GM23338 (cell line): ENCODE measurements at regions not wholly inside any gene's neighbourhood (a gene's known extent, or its start where the extent isn't known, plus 50 kb on each side); places are given as distances from the start of the nearest gene placed in this dataset.

Experiments
- ATAC-seq: fragments of 200-7000 bp; cut with Tn5 transposase; 3 replicates; pipeline ENCODE4 v1.9.1; 2020
- DNase-seq: peaks from one replicate; pipeline ENCODE4 v3.0.0-alpha.2; 2015; ENCODE audit warnings: low spot score
- H2AFZ ChIP-seq: fragments of 200-600 bp; sonication (generic); 2 replicates; pipeline ENCODE4 v1.8.0; 2016; ENCODE audit warnings: antibody characterized with exemption, mild to moderate bottlenecking, moderate library complexity
- H3F3A ChIP-seq: fragments of 200-600 bp; sonication (generic); replicated peaks from 2 replicates; pipeline ENCODE4 v1.8.0; 2017; ENCODE audit warnings: antibody characterized with exemption, mixed run types, low read depth
- H3K27ac ChIP-seq: fragments of 200-600 bp; sonication (generic); 2 replicates; pipeline ENCODE4 v1.6.1; 2016; ENCODE audit warnings: low read depth
- H3K27me3 ChIP-seq: fragments of 200-600 bp; sonication (generic); 2 replicates; pipeline ENCODE4 v1.8.0; 2016; ENCODE audit warnings: mild to moderate bottlenecking, mixed run types, moderate library complexity; ENCODE audit not compliant: insufficient read depth
- H3K36me3 ChIP-seq: fragments of 200-600 bp; sonication (generic); 2 replicates; pipeline ENCODE4 v1.8.0; 2016; ENCODE audit warnings: mild to moderate bottlenecking; ENCODE audit not compliant: insufficient read depth
- H3K4me1 ChIP-seq: fragments of 200-600 bp; sonication (generic); 2 replicates; pipeline ENCODE4 v1.8.0; 2016; ENCODE audit warnings: mild to moderate bottlenecking, moderate library complexity; ENCODE audit not compliant: insufficient read depth
- H3K4me2 ChIP-seq: fragments of 200-600 bp; sonication (generic); 2 replicates; pipeline ENCODE4 v1.7.1; 2017; ENCODE audit warnings: mixed run types
- H3K4me3 ChIP-seq: fragments of 200-600 bp; sonication (generic); 2 replicates; pipeline ENCODE4 v1.6.1; 2016; ENCODE audit warnings: mixed run types
- H3K79me2 ChIP-seq: fragments of 200-600 bp; sonication (generic); replicated peaks from 2 replicates; pipeline ENCODE4 v1.8.0; 2017; ENCODE audit warnings: mild to moderate bottlenecking; ENCODE audit not compliant: insufficient read depth
- H3K9me2 ChIP-seq: fragments of 200-600 bp; sonication (generic); 2 replicates; pipeline ENCODE4 v1.8.0; 2017; ENCODE audit not compliant: insufficient read depth
- H4K20me1 ChIP-seq: fragments of 200-600 bp; sonication (generic); replicated peaks from 2 replicates; pipeline ENCODE4 v1.8.0; 2017; ENCODE audit warnings: mild to moderate bottlenecking; ENCODE audit not compliant: insufficient read depth
- H3K27ac Mint-ChIP-seq: 2 replicates; pipeline ENCODE4 v1.8.0; 2020; ENCODE audit warnings: inconsistent platforms, mild to moderate bottlenecking, moderate library complexity, mixed read lengths
- H3K27me3 Mint-ChIP-seq: 3 replicates; pipeline ENCODE4 v1.8.0; 2022; ENCODE audit warnings: low read depth, mild to moderate bottlenecking, moderate library complexity, mixed read lengths, inconsistent platforms; ENCODE audit not compliant: insufficient read depth, poor library complexity
- H3K36me3 Mint-ChIP-seq: 3 replicates; pipeline ENCODE4 v1.8.0; 2021; ENCODE audit warnings: low read depth, mild to moderate bottlenecking, inconsistent platforms, moderate library complexity, mixed read lengths
- H3K4me1 Mint-ChIP-seq: 3 replicates; pipeline ENCODE4 v1.8.0; 2020; ENCODE audit warnings: mild to moderate bottlenecking, inconsistent platforms, mixed read lengths
- H3K4me3 Mint-ChIP-seq: 3 replicates; pipeline ENCODE4 v1.8.0; 2021; ENCODE audit warnings: moderate library complexity, mild to moderate bottlenecking, inconsistent platforms, mixed read lengths
- H3K9me3 Mint-ChIP-seq: 3 replicates; pipeline ENCODE4 v1.8.0; 2020; ENCODE audit warnings: moderate library complexity, mild to moderate bottlenecking, inconsistent platforms, mixed read lengths
- CREB1 ChIP-seq: fragments of 250-450 bp; sonication (Bioruptor Pico); IDR thresholded peaks from 2 replicates; pipeline ENCODE4 v1.5.0; 2020; ENCODE audit warnings: low read depth, mild to moderate bottlenecking, moderate library complexity
- CTCF ChIP-seq, 2 experiments: fragments of 200-600 bp in 1 of 2; sonication (generic) in 1 of 2; conservative IDR thresholded peaks; 2 replicates each; pipeline versions ENCODE4 v1.5.1 to v1.6.1; 2016 to 2017; ENCODE audit warnings: antibody characterized with exemption in 2 of 2, low read depth in 2 of 2, mild to moderate bottlenecking in 2 of 2, moderate library complexity in 1 of 2
- ETS1 ChIP-seq: IDR thresholded peaks from 2 replicates; pipeline ENCODE4 v1.6.1; 2016; ENCODE audit warnings: antibody characterized with exemption
- EZH2 ChIP-seq: fragments of 200-600 bp; sonication (generic); IDR thresholded peaks from one replicate; pipeline ENCODE4 v1.8.0; 2017; ENCODE audit warnings: antibody characterized with exemption, mild to moderate bottlenecking, low read depth; ENCODE audit not compliant: unreplicated experiment
- EZH2phosphoT487 ChIP-seq: fragments of 200-600 bp; sonication (generic); IDR thresholded peaks from one replicate; pipeline ENCODE4 v1.8.1; 2018; ENCODE audit warnings: antibody characterized with exemption; ENCODE audit not compliant: unreplicated experiment
- JUNB ChIP-seq: IDR thresholded peaks from one replicate; pipeline ENCODE4 v1.6.1; 2016; ENCODE audit warnings: antibody characterized with exemption; ENCODE audit not compliant: unreplicated experiment
- NANOG ChIP-seq: IDR thresholded peaks from 2 replicates; pipeline ENCODE4 v1.6.1; 2016; ENCODE audit warnings: antibody characterized with exemption, borderline replicate concordance
- POLR2AphosphoS5 ChIP-seq: IDR thresholded peaks from 2 replicates; pipeline ENCODE4 v1.6.1; 2016; ENCODE audit warnings: antibody characterized with exemption, low read depth
- REST ChIP-seq: IDR thresholded peaks from one replicate; pipeline ENCODE4 v1.6.1; 2018; ENCODE audit warnings: antibody characterized with exemption; ENCODE audit not compliant: unreplicated experiment
- STAT1 ChIP-seq: IDR thresholded peaks from one replicate; pipeline ENCODE4 v1.6.1; 2016; ENCODE audit warnings: antibody characterized with exemption; ENCODE audit not compliant: unreplicated experiment
- ZNF114 ChIP-seq: fragments of 250-450 bp; sonication (Bioruptor Pico); IDR thresholded peaks from 2 replicates; pipeline ENCODE4 v1.5.0; 2020; ENCODE audit warnings: mild to moderate bottlenecking, moderate library complexity
- ZNF331 ChIP-seq: fragments of 250-450 bp; sonication (Bioruptor Pico); IDR thresholded peaks from 2 replicates; pipeline ENCODE4 v1.5.0; 2020; ENCODE audit warnings: low read depth, mild to moderate bottlenecking, moderate library complexity
- ZNF462 ChIP-seq: fragments of 250-450 bp; sonication (Bioruptor Pico); IDR thresholded peaks from 2 replicates; pipeline ENCODE4 v1.5.0; 2020; ENCODE audit warnings: mild to moderate bottlenecking, moderate library complexity

GRCh38 chr9:31873722-31874121 lies 510.7 kb upstream of the ACO1 start:
- H3K36me3 ChIP-seq, result no peaks in the 10 kb centered on the region
- H3K79me2 ChIP-seq, result no peaks in the 10 kb centered on the region
- H3K4me3 Mint-ChIP-seq, result no peak overlapping the region
- no peak overlapping the region for H3K4me2 ChIP-seq
- H3K4me1 ChIP-seq, result no peaks in the 10 kb centered on the region
- H3K27me3 ChIP-seq, result no peaks in the 10 kb centered on the region
- peaks cover 2% of the 10 kb centered on the region; the same call in 1 of the 3 replicates for H3K9me3 Mint-ChIP-seq
- H3K4me3 ChIP-seq, result no peak overlapping the region
- H4K20me1 ChIP-seq, result no peaks in the 10 kb centered on the region
- H3F3A ChIP-seq, result no peaks in the 10 kb centered on the region
- TF ChIP-seq ZNF331 (CRISPR knock-in tag) (no peak), POLR2AphosphoS5 (no peak), NANOG (no peak), REST (no peak), EZH2 (no peak), CTCF (conservative IDR thresholded peaks at IDR 0.05; ENCODE audit: low read depth in 2 of 2) (no peak), ZNF114 (CRISPR knock-in tag) (no peak), STAT1 (no peak), EZH2phosphoT487 (no peak), JUNB (no peak), ETS1 (no peak), ZNF462 (CRISPR knock-in tag) (no peak), CREB1 (CRISPR knock-in tag) (no peak)
- no peak overlapping the region for H3K27ac Mint-ChIP-seq
- no peak overlapping the region for H2AFZ ChIP-seq
- no peak for DNase-seq
- no peaks in the 10 kb centered on the region for H3K36me3 Mint-ChIP-seq
- no peaks in the 10 kb centered on the region for H3K4me1 Mint-ChIP-seq
- no peak overlapping the region for H3K27ac ChIP-seq
- no peak for ATAC-seq
- H3K9me2 ChIP-seq, result no peaks in the 10 kb centered on the region; the same call in 1 of the 2 replicates
- H3K27me3 Mint-ChIP-seq, result no peaks in the 10 kb centered on the region
